Karpas-422 (cell line): ENCODE measurements at regions not wholly inside any gene's neighbourhood (a gene's known extent, or its start where the extent isn't known, plus 50 kb on each side); places are given as distances from the start of the nearest gene placed in this dataset.

Experiments used
- DNase-seq: peaks from one replicate; pipeline ENCODE4 v3.0.0-alpha.2; 2015
- H2AFZ ChIP-seq: fragments of 200-600 bp; sonication (generic); 2 replicates; pipeline ENCODE4 v1.6.1; 2014; ENCODE audit warnings: antibody characterized with exemption, low read length, mixed read lengths
- H3K27ac ChIP-seq: fragments of 200-600 bp; sonication (generic); 2 replicates; pipeline ENCODE4 v1.5.1; 2014; ENCODE audit warnings: mild to moderate bottlenecking, low read length, moderate library complexity
- H3K27me3 ChIP-seq: fragments of 200-600 bp; sonication (generic); 2 replicates; pipeline ENCODE4 v1.6.1; 2014; ENCODE audit warnings: low read length, mixed read lengths
- H3K36me3 ChIP-seq: fragments of 200-600 bp; sonication (generic); 2 replicates; pipeline ENCODE4 v1.6.1; 2014; ENCODE audit warnings: low read length, mixed read lengths; ENCODE audit not compliant: insufficient read depth
- H3K4me1 ChIP-seq: fragments of 200-600 bp; sonication (generic); 2 replicates; pipeline ENCODE4 v1.6.1; 2014; ENCODE audit warnings: mild to moderate bottlenecking, low read length, mixed read lengths
- H3K4me2 ChIP-seq: fragments of 200-600 bp; sonication (generic); 2 replicates; pipeline ENCODE4 v1.6.1; 2014; ENCODE audit warnings: low read length, low read depth, mild to moderate bottlenecking; ENCODE audit not compliant: poor library complexity, severe bottlenecking
- H3K4me3 ChIP-seq: fragments of 200-600 bp; sonication (generic); 2 replicates; pipeline ENCODE4 v1.5.1; 2014; ENCODE audit warnings: mild to moderate bottlenecking, antibody characterized with exemption, low read length, mixed read lengths
- H3K79me2 ChIP-seq: fragments of 200-600 bp; sonication (generic); 2 replicates; pipeline ENCODE4 v1.6.1; 2014; ENCODE audit warnings: mild to moderate bottlenecking, low read length, mixed read lengths
- H3K9ac ChIP-seq: fragments of 200-600 bp; sonication (generic); 2 replicates; pipeline ENCODE4 v1.6.0; 2014; ENCODE audit warnings: low read length
- H3K9me2 ChIP-seq: fragments of 200-600 bp; sonication (generic), shearing (Covaris generic); replicated peaks from 2 replicates; pipeline ENCODE4 v1.6.0; 2014; ENCODE audit warnings: mild to moderate bottlenecking, low read length, moderate library complexity; ENCODE audit not compliant: insufficient read depth
- H3K9me3 ChIP-seq: fragments of 300-700, 200-600 bp; sonication (generic); 2 replicates; pipeline ENCODE4 v1.6.1; 2014; ENCODE audit warnings: low read length, mixed read lengths
- H4K20me1 ChIP-seq: fragments of 200-600 bp; sonication (generic); 2 replicates; pipeline ENCODE4 v1.6.1; 2014; ENCODE audit warnings: mild to moderate bottlenecking, antibody characterized with exemption, low read length, low read depth; ENCODE audit not compliant: insufficient read depth

DNA sequence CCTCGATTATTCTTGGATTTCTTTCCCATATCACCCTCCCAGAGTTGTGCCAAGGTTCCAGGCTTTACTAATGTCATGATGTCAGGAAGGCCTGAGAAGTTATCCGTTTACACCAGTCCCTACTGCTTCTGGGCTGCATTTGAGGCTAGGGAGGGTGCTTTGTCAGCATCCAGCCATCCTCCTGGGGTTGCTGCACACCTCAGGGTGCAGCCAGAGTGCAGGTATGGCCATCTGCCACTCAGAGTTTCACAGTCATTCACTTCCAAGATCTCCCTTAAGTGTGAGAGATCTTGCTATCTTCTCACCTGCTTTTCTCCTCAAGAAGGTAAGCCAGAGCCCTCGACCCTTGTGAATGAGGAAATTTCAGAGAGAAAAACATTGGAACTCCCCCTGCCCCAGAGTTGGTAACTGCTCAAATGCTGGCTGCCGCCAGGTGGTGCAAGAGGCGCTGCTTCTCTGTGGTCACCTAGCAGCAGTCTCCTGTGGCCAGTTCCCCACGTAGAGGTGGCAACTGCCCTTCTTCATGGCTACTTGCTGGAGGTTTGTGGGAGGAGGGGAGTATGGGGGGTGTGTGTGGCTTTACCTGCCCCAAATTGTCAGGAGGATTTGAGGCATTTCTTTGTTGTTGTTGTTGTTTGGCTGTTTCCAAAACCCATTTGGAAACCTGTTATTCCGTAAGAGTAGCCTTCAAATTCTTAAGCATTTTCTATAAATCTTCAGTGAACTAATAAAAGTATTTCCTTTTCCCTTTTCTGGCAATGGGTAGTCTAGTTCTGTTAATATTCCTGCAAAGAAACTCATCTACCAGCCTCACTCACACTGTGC, 259.6 kb upstream of the DMRT1 start:
- no peak overlapping the region for H3K9ac ChIP-seq
- H3K9me3 ChIP-seq: no peaks in the 10 kb centered on the region
- no peaks in the 10 kb centered on the region for H3K9me2 ChIP-seq
- no peak for DNase-seq
- H3K36me3 ChIP-seq: peaks cover 19% of the 10 kb centered on the region
- peaks cover 83% of the 10 kb centered on the region for H3K79me2 ChIP-seq
- no peak overlapping the region for H3K4me3 ChIP-seq
- H4K20me1 ChIP-seq: no peaks in the 10 kb centered on the region
- no peak overlapping the region for H3K4me2 ChIP-seq
- H3K27ac ChIP-seq: peak overlapping the region; percentile 32
- H3K27me3 ChIP-seq: no peaks in the 10 kb centered on the region
- peaks cover 29% of the 10 kb centered on the region for H3K4me1 ChIP-seq
- H2AFZ ChIP-seq: no peak overlapping the region

DNA sequence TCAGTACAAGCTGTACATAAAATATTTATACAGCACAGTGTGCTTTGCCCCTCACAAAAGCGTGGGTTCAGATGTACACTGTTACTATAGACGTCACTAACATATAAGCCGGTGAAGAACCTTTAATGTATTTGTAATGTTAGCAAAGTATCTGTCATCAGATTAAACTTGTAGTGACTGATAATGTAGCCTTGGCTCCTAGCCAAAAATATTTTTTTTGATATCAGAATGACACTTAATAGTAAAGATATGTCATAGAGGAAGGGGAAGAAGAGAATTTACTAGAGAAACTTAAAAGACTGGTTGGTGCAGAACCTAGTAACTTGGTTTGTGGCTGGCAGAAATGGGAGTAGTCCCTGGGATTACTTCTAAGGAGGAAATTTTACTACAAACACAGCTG, 258.7 kb upstream of the DMRT1 start:
- Histone ChIP-seq H3K79me2 (peaks cover 79% of the 10 kb centered on the region), H3K4me1 (peaks cover 35% of the 10 kb centered on the region), H3K9me2 (no peaks in the 10 kb centered on the region)

DNA sequence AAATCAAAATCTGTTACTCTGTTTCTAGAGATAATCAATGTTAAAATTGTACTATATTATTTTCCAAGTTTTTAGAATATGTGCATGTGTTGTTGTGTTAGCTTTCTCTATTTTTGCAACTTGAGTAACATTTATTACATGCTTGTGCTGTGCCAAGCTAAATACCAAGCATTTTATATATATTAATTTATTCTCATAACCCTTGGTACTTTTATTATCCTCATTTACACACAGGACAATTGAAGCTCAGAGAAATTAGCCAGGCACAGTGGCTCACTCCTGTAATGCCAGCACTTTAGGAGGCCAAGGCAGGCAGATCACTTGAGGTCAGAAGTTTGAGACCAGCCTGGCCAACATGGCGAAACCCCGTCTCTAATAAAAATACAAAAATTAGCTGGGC, 254.0 kb upstream of the DMRT1 start:
- Histone ChIP-seq H4K20me1 (no peaks in the 10 kb centered on the region), H3K27me3 (no peaks in the 10 kb centered on the region), H3K79me2 (peaks cover 85% of the 10 kb centered on the region), H3K9ac (no peak overlapping the region), H3K4me3 (no peak overlapping the region), H3K27ac (peak overlapping the region; percentile 16; the same call in 1 of the 2 replicates), H2AFZ (no peak overlapping the region), H3K9me3 (no peaks in the 10 kb centered on the region), H3K36me3 (no peaks in the 10 kb centered on the region), H3K9me2 (no peaks in the 10 kb centered on the region), H3K4me1 (peaks cover 46% of the 10 kb centered on the region), H3K4me2 (no peak overlapping the region)
- no peak for DNase-seq

More for the DNA sequence above, 258.7 kb upstream of the DMRT1 start:
- H3K9ac ChIP-seq: no peak overlapping the region
- H3K9me3 ChIP-seq: no peaks in the 10 kb centered on the region
- H3K27ac ChIP-seq: no peak overlapping the region
- no peak overlapping the region for H3K4me2 ChIP-seq
- H3K27me3 ChIP-seq: no peaks in the 10 kb centered on the region
- no peaks in the 10 kb centered on the region for H4K20me1 ChIP-seq
- no peak overlapping the region for H3K4me3 ChIP-seq
- H3K36me3 ChIP-seq: peaks cover 14% of the 10 kb centered on the region
- DNase-seq: no peak
- H2AFZ ChIP-seq: no peak overlapping the region

DNA sequence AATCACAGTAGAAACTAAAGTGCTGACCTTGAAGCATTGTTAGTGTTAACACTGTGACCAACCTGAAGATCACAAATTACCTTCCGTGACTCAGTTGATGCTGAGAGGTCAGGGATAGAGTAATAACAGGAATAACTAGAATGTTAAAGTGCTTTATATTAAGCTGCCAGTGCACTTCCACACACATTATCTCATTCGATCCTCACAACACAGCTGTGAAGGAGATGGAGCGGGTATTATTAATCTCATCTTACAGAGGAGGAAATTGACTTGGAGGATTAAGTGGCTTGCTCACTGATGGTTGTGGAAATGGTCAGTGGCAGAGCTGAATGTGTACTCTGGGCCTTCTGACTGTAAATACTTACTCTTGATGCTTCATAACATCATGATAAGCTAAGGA, 252.5 kb upstream of the DMRT1 start:
- no peaks in the 10 kb centered on the region for H3K36me3 ChIP-seq
- no peaks in the 10 kb centered on the region for H3K9me2 ChIP-seq
- peaks cover 87% of the 10 kb centered on the region for H3K79me2 ChIP-seq
- H3K9ac ChIP-seq: peak overlapping the region; percentile 20; the same call in 1 of the 2 replicates
- peaks cover 47% of the 10 kb centered on the region for H3K4me1 ChIP-seq
- DNase-seq: no peak
- no peak overlapping the region for H2AFZ ChIP-seq
- peak overlapping the region; percentile 64 for H3K27ac ChIP-seq
- no peaks in the 10 kb centered on the region for H3K9me3 ChIP-seq
- no peak overlapping the region for H3K4me3 ChIP-seq
- no peaks in the 10 kb centered on the region for H4K20me1 ChIP-seq
- H3K27me3 ChIP-seq: no peaks in the 10 kb centered on the region
- peak overlapping the region; percentile 33 for H3K4me2 ChIP-seq

DNA sequence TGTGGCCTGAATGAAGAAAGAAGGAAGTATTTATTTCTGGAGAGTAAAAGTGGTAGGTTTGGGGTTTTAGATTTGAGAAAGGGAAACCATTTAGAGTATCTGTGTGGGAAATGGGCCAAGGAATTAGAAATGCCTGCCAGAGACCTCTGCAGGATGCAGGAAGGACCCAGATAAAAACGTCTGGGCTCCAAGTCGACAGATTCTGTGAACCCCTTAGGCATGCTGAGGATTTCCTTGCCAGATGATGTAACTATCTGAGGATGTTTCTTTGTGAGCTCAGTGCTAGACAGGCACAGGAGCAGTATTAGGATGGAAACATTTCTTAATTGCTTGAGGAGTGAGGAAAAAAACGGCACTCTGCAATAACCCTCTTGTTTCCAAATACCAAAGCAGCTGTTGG, 251.8 kb upstream of the DMRT1 start:
- peaks cover 49% of the 10 kb centered on the region for H3K4me1 ChIP-seq
- no peak overlapping the region for H3K4me3 ChIP-seq
- no peaks in the 10 kb centered on the region for H4K20me1 ChIP-seq
- H3K9me3 ChIP-seq: no peaks in the 10 kb centered on the region
- H3K9me2 ChIP-seq: no peaks in the 10 kb centered on the region
- peak overlapping the region; percentile 20; the same call in 1 of the 2 replicates for H3K9ac ChIP-seq
- H3K4me2 ChIP-seq: peak overlapping the region; percentile 33
- H3K79me2 ChIP-seq: peaks cover 84% of the 10 kb centered on the region
- 0 out of 2 replicates have a peak, but pooled peaks cover 3% of the 10 kb centered on the region for H3K36me3 ChIP-seq
- no peak for DNase-seq
- no peak overlapping the region for H2AFZ ChIP-seq
- no peaks in the 10 kb centered on the region for H3K27me3 ChIP-seq
- peak overlapping the region; percentile 64 for H3K27ac ChIP-seq

DNA sequence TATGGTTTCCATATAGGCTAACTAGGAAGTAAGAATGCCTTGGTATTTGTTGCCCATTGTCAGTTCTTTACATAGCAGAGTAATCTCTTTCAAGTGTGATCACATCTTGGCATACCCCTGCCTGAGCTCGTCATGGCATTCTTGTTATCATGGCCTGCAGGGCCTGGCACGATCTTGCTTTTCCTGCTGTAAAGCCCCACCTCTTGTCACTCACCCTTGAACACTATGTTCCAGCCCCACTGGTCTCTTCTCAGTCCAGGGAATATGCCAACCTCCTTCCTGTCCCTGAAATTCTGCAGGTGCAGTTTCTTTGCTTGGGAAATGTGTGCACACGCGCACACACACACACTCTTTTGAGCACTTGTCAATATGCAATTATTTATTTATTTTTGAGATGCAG, 250.2 kb upstream of the DMRT1 start:
- Histone ChIP-seq H3K27ac (no peak overlapping the region), H3K9ac (no peak overlapping the region), H3K4me2 (no peak overlapping the region), H3K27me3 (no peaks in the 10 kb centered on the region), H3K79me2 (peaks cover 84% of the 10 kb centered on the region), H4K20me1 (no peaks in the 10 kb centered on the region), H3K36me3 (peaks cover 8% of the 10 kb centered on the region; the same call in 1 of the 2 replicates), H2AFZ (no peak overlapping the region), H3K4me3 (no peak overlapping the region), H3K9me3 (no peaks in the 10 kb centered on the region), H3K4me1 (peaks cover 40% of the 10 kb centered on the region), H3K9me2 (no peaks in the 10 kb centered on the region)
- no peak for DNase-seq

DNA sequence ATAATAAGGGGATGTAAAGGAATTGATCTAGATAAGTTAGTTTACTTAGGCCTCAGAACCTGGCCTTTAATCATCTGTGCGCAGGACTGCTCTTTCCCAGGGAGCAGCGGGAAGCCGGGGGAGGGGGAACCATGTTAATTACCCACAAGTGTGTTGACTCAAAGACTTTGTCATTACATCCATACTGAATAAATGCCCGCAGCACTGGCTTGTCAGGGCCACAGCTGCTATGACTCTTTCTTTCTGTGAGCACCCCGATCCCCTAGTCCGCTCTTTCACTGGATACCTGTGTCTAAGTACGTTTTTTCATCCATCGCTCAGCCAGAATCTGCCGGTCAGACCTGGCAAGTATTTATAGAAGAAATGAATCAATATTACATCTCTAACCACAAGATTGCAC, 249.3 kb upstream of the DMRT1 start:
- no peaks in the 10 kb centered on the region for H3K27me3 ChIP-seq
- no peak overlapping the region for H2AFZ ChIP-seq
- H3K36me3 ChIP-seq: peaks cover 13% of the 10 kb centered on the region; the same call in 1 of the 2 replicates
- no peak overlapping the region for H3K27ac ChIP-seq
- H3K4me3 ChIP-seq: no peak overlapping the region
- H3K4me1 ChIP-seq: peaks cover 33% of the 10 kb centered on the region
- H3K79me2 ChIP-seq: peaks cover 85% of the 10 kb centered on the region
- H3K4me2 ChIP-seq: no peak overlapping the region
- H4K20me1 ChIP-seq: no peaks in the 10 kb centered on the region
- no peaks in the 10 kb centered on the region for H3K9me3 ChIP-seq
- H3K9me2 ChIP-seq: no peaks in the 10 kb centered on the region
- DNase-seq: no peak
- H3K9ac ChIP-seq: no peak overlapping the region

DNA sequence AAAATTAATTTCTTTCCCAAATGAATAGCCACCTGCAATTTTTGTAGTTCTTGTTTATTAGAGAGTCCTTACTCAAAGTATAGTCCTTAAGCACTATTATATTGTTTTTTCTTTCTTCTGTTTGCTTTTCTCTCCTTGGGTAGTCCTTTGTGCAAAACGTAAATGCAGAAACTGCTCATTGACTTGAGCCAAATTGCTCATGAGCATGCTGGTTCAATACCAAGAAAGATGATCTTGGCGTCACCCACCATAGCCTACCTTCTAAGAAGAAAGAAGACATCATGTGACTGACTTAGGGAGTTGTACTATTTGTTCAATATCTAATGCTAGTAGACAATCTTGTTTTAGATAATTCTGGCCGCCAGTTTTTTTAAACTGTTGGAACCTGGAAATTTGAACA, 248.8 kb upstream of the DMRT1 start:
- Histone ChIP-seq H3K4me2 (no peak overlapping the region), H3K4me1 (peaks cover 30% of the 10 kb centered on the region), H3K4me3 (no peak overlapping the region), H4K20me1 (no peaks in the 10 kb centered on the region), H3K9ac (no peak overlapping the region), H3K9me3 (no peaks in the 10 kb centered on the region), H3K36me3 (peaks cover 15% of the 10 kb centered on the region; the same call in 1 of the 2 replicates), H3K27me3 (no peaks in the 10 kb centered on the region), H2AFZ (no peak overlapping the region), H3K27ac (no peak overlapping the region), H3K79me2 (peaks cover 86% of the 10 kb centered on the region), H3K9me2 (no peaks in the 10 kb centered on the region)
- no peak for DNase-seq
